ENCODE measurements at regions not wholly inside any gene's neighbourhood (a gene's known extent, or its start where the extent isn't known, plus 50 kb on each side); places are given as distances from the start of the nearest gene placed in this dataset.
"Not testable (repeated sequence)": the region's sequence is repeated elsewhere in the genome, so short reads cannot be mapped to it uniquely, and the experiment has no call there.

- DNase-seq = not testable (repeated sequence)
Observed at GRCh38 chr3:171983685-171984084, 55.7 kb upstream of the FNDC3B start.

- DNase-seq = no peak
Observed at GRCh38 chr3:171984883-171985282, 54.5 kb upstream of the FNDC3B start.

GRCh38 chr3:171986176-171986575 is 53.2 kb upstream of the FNDC3B start:
- no peak for DNase-seq

- no peak for DNase-seq
Observed at GRCh38 chr3:171986757-171987518, 52.4 kb upstream of the FNDC3B start.
